ENCODE measurements at regions not wholly inside any gene's neighbourhood (a gene's known extent, or its start where the extent isn't known, plus 50 kb on each side); places are given as distances from the start of the nearest gene placed in this dataset.
"Not testable (repeated sequence)": the region's sequence is repeated elsewhere in the genome, so short reads cannot be mapped to it uniquely, and the experiment has no call there.

DNA sequence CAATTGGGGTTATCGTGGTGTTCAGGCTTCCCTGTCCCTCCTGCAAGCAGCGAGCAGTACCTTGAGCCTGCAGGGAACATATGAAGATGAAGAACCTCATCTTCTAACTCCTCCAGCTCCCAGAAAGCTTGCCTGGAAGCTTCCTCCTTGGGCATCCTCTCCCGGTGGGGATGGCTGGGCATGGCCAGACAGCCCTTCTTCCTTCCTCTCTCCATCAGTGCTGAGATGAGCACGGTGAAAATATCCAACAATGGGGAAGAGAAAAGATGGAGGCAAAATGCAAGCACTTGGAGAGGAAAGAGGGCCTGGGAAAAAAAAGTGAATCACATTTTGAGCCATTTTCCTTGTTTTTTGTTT lies 107.7 kb upstream of the FOXA2 start:
- TF ChIP-seq, protein P1, sequence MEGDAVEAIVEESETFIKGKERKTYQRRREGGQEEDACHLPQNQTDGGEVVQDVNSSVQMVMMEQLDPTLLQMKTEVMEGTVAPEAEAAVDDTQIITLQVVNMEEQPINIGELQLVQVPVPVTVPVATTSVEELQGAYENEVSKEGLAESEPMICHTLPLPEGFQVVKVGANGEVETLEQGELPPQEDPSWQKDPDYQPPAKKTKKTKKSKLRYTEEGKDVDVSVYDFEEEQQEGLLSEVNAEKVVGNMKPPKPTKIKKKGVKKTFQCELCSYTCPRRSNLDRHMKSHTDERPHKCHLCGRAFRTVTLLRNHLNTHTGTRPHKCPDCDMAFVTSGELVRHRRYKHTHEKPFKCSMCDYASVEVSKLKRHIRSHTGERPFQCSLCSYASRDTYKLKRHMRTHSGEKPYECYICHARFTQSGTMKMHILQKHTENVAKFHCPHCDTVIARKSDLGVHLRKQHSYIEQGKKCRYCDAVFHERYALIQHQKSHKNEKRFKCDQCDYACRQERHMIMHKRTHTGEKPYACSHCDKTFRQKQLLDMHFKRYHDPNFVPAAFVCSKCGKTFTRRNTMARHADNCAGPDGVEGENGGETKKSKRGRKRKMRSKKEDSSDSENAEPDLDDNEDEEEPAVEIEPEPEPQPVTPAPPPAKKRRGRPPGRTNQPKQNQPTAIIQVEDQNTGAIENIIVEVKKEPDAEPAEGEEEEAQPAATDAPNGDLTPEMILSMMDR (conservative IDR thresholded peaks at IDR 0.05) = no peak
- no peak overlapping the region for H3K27ac ChIP-seq

DNA sequence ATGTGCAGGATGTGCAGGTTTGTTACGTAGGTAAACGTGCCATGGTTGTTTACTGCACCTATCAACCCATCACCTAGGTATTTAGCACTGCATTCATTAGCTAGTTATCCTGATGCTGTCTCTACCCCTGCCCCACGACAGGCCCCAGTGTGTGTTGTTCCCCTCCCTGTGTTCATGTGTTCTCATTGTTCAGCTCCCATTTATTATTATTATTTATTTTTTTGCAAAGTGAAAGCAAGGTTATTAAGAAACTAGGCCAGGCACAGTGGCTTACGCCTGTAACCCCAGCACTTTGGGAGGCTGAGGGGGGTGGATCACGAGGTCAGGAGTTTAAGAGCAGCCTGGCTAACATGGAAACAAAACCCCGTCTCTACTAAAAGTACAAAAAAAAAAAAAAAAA lies 108.2 kb upstream of the FOXA2 start:
- not testable (repeated sequence) for H3K27ac ChIP-seq

DNA sequence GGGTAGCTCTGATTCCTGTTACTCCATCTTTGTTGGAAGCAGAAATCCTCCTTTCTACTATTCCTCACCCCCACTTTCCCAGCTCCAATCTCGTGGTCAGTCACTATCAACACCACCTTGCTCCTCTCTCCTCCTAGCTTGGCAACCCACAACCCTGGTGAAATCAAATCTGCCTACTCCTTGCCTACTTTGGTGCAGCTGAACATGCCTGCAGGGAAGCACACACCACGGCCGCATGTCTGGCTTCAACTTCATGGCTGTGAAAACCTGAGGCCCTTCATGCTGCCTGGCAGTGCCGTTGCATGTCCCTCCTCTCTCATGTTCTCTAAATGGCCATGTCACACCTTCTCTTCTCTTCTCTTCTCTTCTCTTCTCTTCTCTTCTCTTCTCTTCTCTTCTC lies 112.4 kb upstream of the FOXA2 start:
- TF ChIP-seq, protein P1 (conservative IDR thresholded peaks at IDR 0.05) = no peak
- H3K27ac ChIP-seq = no peak overlapping the region

DNA sequence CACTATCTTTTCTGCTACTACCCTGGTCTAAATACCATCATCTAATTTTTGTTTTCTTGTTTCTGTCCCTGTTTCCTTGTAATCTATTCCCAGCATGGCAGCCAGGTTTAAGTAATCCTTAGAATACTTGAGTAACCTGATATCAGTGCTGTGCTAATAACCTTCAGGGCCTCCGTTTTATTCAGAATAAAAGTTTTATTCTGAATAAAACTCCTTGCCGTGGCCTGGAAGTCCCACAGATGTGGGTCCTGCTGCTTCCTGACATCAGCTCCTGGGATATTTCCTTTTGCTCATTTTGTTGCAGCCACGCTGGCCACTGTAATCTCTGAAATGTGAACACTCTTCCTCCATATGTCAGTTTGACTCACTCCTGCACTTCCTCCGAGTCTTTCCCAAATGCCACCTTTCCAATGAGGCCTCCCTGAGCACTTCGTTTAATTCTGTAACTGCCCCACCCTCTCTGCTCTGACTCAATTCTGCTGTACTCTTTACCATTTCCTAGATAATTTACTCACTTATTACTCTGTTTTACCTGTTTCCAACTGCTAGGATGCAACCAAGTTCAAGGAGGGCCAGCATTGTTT lies 114.0 kb upstream of the FOXA2 start:
- TF ChIP-seq, protein P1 (conservative IDR thresholded peaks at IDR 0.05) = no peak
- no peak overlapping the region for H3K27ac ChIP-seq

DNA sequence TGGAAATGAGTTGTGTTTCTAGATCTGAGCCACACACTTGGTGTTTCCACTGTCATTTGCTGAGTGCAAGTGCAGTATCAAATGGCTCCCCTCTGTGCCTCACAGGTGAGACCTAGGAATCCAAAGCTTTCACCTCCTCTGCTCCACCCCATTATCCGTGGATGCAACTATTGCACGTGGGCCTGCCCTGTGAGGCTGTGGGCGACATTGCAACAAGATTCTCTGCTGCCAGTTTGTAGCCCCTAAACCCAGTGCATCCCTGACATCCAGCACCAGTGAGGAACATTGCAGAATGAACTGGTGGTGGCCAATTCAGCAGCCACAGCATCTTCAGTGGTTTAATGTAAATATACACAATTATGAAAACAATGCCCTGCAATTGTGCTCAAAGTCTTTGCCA lies 115.0 kb upstream of the FOXA2 start:
- TF ChIP-seq, protein P1 (conservative IDR thresholded peaks at IDR 0.05) = no peak
- H3K27ac ChIP-seq = no peak overlapping the region

DNA sequence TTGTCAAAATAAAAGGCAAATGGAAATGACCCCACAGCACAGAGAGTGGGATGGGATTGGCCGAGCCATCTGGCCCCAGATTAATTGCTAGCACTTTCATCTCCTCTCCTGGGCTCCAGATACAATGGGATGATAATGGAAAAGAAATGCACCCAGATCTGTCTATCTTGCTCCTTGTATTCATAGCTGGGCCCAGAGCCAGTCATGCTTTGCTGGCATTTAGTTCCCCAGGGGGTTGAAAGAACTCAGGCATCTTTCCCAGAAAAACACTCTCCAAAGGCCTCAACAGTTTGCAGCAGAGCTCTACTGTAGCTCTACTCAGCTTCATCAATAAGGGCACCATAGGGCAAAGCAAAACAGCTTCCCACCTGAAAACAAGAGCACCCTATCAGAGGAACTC lies 116.0 kb upstream of the FOXA2 start:
- TF ChIP-seq, protein P1 (conservative IDR thresholded peaks at IDR 0.05) = no peak
- H3K27ac ChIP-seq = no peak overlapping the region

DNA sequence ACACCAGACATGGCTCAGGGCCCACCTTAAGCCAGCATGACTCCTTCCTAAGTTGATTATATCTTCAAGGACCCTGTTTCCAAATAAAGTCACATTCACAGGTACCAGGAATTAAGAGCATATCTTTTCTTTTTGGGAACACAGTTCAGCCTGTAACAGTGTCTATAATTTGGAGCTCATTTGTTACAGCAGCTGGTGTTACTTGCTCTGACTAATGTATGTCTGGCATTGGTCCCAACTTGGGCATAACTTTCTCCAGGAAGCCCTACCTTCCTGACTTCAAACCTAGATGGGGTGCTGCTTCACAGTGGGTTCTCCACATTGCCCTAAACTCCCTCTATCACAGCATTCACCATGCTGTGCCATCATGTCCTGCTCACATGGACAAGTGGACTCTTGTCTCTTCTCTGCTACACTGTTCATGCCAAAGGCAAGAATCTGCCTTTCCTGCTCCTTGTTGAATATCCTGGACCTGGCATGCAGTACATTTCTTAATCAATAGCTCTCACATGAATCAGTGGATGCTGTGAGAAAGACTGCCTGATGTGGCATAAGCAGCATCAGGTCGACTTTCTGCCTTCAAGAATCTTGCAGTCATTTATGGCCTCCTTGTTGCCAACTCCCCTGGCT lies 117.4 kb upstream of the FOXA2 start:
- TF ChIP-seq, protein P1 (conservative IDR thresholded peaks at IDR 0.05) = no peak
- H3K27ac ChIP-seq = no peak overlapping the region

DNA sequence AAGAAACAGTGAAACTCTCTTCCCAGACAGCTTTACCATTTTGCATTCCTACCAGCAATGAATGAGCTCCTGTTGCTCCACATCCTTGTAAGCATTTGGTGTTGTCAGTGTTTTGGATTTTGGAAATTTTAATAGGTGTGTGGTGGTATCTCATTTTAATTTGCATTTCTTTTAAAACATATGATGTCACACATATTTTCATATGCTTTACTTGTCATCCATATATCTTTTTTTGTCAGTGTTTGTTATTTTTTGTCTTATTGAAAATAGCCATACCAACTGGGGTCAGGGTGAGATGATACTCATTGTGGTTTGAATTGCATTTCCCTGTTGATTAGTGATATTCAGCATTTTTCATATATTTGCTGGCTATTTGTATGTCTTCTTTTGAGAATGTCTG lies 119.5 kb upstream of the FOXA2 start:
- H3K27ac ChIP-seq = no peak overlapping the region
- TF ChIP-seq, protein P1 (conservative IDR thresholded peaks at IDR 0.05) = no peak

Measured in VCaP (cell line).